ENCODE measurements at regions not wholly inside any gene's neighbourhood (a gene's known extent, or its start where the extent isn't known, plus 50 kb on each side); places are given as distances from the start of the nearest gene placed in this dataset.
"Not testable (repeated sequence)": the region's sequence is repeated elsewhere in the genome, so short reads cannot be mapped to it uniquely, and the experiment has no call there.

- H3K4me3 ChIP-seq (ENCODE audit: low read depth, low read length): no peak overlapping the region
- no peak for DNase-seq (ENCODE audit: low read depth)
- TF ChIP-seq CTCF (IDR thresholded peaks at IDR 0.05; ENCODE audit: control insufficient read depth, extremely low read depth, insufficient read depth): no peak
These were observed 72.9 kb upstream of the TFPI start for GRCh38 chr2:187627153-187627552.

GRCh38 chr2:187636731-187637391 is 82.6 kb upstream of the TFPI start:
- not testable (repeated sequence) for H3K4me3 ChIP-seq (ENCODE audit: low read depth, low read length); DNase-seq (ENCODE audit: low read depth)

- not testable (repeated sequence) for H3K4me3 ChIP-seq (ENCODE audit: low read depth, low read length)
These were observed 83.1 kb upstream of the TFPI start for GRCh38 chr2:187637392-187637740.

GRCh38 chr2:187637771-187638170 is 83.5 kb upstream of the TFPI start:
- not testable (repeated sequence) for DNase-seq (ENCODE audit: low read depth); H3K4me3 ChIP-seq (ENCODE audit: low read depth, low read length)

More at GRCh38 chr2:187637392-187637740, 83.1 kb upstream of the TFPI start:
- not testable (repeated sequence) for DNase-seq (ENCODE audit: low read depth)

- TF ChIP-seq CTCF (IDR thresholded peaks at IDR 0.05; ENCODE audit: control insufficient read depth, extremely low read depth, insufficient read depth): no peak
- H3K4me3 ChIP-seq (ENCODE audit: low read depth, low read length): no peak overlapping the region
- DNase-seq (ENCODE audit: low read depth): no peak
These were observed 84.6 kb upstream of the TFPI start for GRCh38 chr2:187638840-187639239.

GRCh38 chr2:187640926-187641510 is 86.8 kb upstream of the TFPI start:
- H3K4me3 ChIP-seq (ENCODE audit: low read depth, low read length): no peak overlapping the region
- no peak for DNase-seq (ENCODE audit: low read depth)
- no peak for TF ChIP-seq CTCF (IDR thresholded peaks at IDR 0.05; ENCODE audit: control insufficient read depth, extremely low read depth, insufficient read depth)

GRCh38 chr2:187642498-187642897 is 88.3 kb upstream of the TFPI start:
- TF ChIP-seq CTCF (IDR thresholded peaks at IDR 0.05; ENCODE audit: control insufficient read depth, extremely low read depth, insufficient read depth): no peak
- DNase-seq (ENCODE audit: low read depth): peak; percentile 48

GRCh38 chr2:187644486-187644885 is 90.3 kb upstream of the TFPI start:
- no peak overlapping the region for H3K4me3 ChIP-seq (ENCODE audit: low read depth, low read length)
- DNase-seq (ENCODE audit: low read depth): no peak
- TF ChIP-seq CTCF (IDR thresholded peaks at IDR 0.05; ENCODE audit: control insufficient read depth, extremely low read depth, insufficient read depth): no peak

More at GRCh38 chr2:187642498-187642897, 88.3 kb upstream of the TFPI start:
- H3K4me3 ChIP-seq (ENCODE audit: low read depth, low read length): no peak overlapping the region
